GM12872 (cell line): ENCODE measurements at regions not wholly inside any gene's neighbourhood (a gene's known extent, or its start where the extent isn't known, plus 50 kb on each side); places are given as distances from the start of the nearest gene placed in this dataset.

Experiments
- TF ChIP-seq, protein P1 (sequence below): IDR thresholded peaks from 3 replicates; pipeline ENCODE4 v1.5.1; 2011; ENCODE audit warnings: low read depth, mild to moderate bottlenecking, low read length, moderate library complexity; ENCODE audit not compliant: insufficient read depth

GRCh38 chr14:66085665-66086064 is 400.5 kb upstream of the CCDC196 start:
- TF ChIP-seq, protein P1, sequence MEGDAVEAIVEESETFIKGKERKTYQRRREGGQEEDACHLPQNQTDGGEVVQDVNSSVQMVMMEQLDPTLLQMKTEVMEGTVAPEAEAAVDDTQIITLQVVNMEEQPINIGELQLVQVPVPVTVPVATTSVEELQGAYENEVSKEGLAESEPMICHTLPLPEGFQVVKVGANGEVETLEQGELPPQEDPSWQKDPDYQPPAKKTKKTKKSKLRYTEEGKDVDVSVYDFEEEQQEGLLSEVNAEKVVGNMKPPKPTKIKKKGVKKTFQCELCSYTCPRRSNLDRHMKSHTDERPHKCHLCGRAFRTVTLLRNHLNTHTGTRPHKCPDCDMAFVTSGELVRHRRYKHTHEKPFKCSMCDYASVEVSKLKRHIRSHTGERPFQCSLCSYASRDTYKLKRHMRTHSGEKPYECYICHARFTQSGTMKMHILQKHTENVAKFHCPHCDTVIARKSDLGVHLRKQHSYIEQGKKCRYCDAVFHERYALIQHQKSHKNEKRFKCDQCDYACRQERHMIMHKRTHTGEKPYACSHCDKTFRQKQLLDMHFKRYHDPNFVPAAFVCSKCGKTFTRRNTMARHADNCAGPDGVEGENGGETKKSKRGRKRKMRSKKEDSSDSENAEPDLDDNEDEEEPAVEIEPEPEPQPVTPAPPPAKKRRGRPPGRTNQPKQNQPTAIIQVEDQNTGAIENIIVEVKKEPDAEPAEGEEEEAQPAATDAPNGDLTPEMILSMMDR = no peak

GRCh38 chr14:66087231-66087630 is 398.9 kb upstream of the CCDC196 start:
- TF ChIP-seq, protein P1 = no peak

DNA sequence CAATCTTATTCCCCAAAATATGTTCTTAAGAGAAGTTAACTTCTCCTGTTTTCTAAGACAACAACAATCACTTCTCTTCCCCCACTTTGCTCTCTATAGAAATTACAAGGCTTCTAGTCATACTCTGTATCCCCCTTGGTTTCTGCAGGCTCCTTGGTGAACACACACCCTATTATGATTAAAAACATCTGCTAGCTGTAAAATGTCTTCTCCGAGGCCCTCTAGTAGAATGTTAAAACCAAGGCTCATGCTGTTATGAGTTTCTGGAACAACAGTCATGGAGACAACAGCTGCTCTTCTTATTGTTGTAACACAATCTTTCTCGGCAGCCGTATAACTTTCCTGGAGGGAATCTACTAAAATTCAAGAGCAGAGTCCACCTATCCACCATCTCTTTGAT is 397.5 kb upstream of the CCDC196 start:
- TF ChIP-seq, protein P1 = no peak

GRCh38 chr14:66092206-66092605 is 394.0 kb upstream of the CCDC196 start:
- TF ChIP-seq, protein P1 = no peak

- TF ChIP-seq, protein P1 = no peak
Measured at GRCh38 chr14:66092748-66093147, 393.4 kb upstream of the CCDC196 start.

- TF ChIP-seq, protein P1 = no peak
Measured at GRCh38 chr14:66094001-66094727, 392.0 kb upstream of the CCDC196 start.

GRCh38 chr14:66099451-66099850 is 386.7 kb upstream of the CCDC196 start:
- TF ChIP-seq, protein P1 = no peak

GRCh38 chr14:66099931-66100330 is 386.2 kb upstream of the CCDC196 start:
- TF ChIP-seq, protein P1 = no peak
